H9 (cell line): ENCODE measurements at regions not wholly inside any gene's neighbourhood (a gene's known extent, or its start where the extent isn't known, plus 50 kb on each side); places are given as distances from the start of the nearest gene placed in this dataset.

ENCODE experiments used
- DNase-seq: peaks from one replicate; pipeline ENCODE4 v3.0.0-alpha.2; 2017
- H2AFZ ChIP-seq: one replicate; pipeline ENCODE4 v1.6.1; 2013; ENCODE audit warnings: mild to moderate bottlenecking, low read length, control low read depth, moderate library complexity
- H2AK5ac ChIP-seq: 2 replicates; pipeline ENCODE4 v1.6.1; 2013; ENCODE audit warnings: low read length, control low read depth, mixed read lengths; ENCODE audit not compliant: insufficient read length
- H2BK120ac ChIP-seq: one replicate; pipeline ENCODE4 v1.6.1; 2013; ENCODE audit warnings: low read depth, mild to moderate bottlenecking, low read length, control low read depth, inconsistent platforms; ENCODE audit not compliant: poor library complexity, severe bottlenecking
- H2BK12ac ChIP-seq: 2 replicates; pipeline ENCODE4 v1.6.1; 2013; ENCODE audit warnings: low read length, control low read depth, mixed read lengths, low read depth; ENCODE audit not compliant: insufficient read length
- H2BK15ac ChIP-seq: 2 replicates; pipeline ENCODE4 v1.6.1; 2013; ENCODE audit warnings: low read depth, low read length, control low read depth
- H2BK20ac ChIP-seq: one replicate; pipeline ENCODE4 v1.6.1; 2013; ENCODE audit warnings: low read depth, mild to moderate bottlenecking, low read length, control low read depth, inconsistent platforms; ENCODE audit not compliant: poor library complexity, severe bottlenecking
- H2BK5ac ChIP-seq: 2 replicates; pipeline ENCODE4 v1.6.1; 2013; ENCODE audit warnings: low read length, control low read depth, mixed read lengths; ENCODE audit not compliant: insufficient read length
- H3K14ac ChIP-seq: 2 replicates; pipeline ENCODE4 v1.6.1; 2013; ENCODE audit warnings: low read length, control low read depth; ENCODE audit not compliant: insufficient read depth
- H3K18ac ChIP-seq: 2 replicates; pipeline ENCODE4 v1.6.1; 2013; ENCODE audit warnings: low read depth, mild to moderate bottlenecking, mixed read lengths, low read length, control low read depth; ENCODE audit not compliant: insufficient read length
- H3K23ac ChIP-seq: 2 replicates; pipeline ENCODE4 v1.6.1; 2013; ENCODE audit warnings: low read length, control low read depth, mixed read lengths, low read depth; ENCODE audit not compliant: insufficient read length
- H3K23me2 ChIP-seq: 2 replicates; pipeline ENCODE4 v1.6.1; 2013; ENCODE audit warnings: low read depth, mild to moderate bottlenecking, mixed read lengths, low read length, control low read depth; ENCODE audit not compliant: insufficient read length, poor library complexity, severe bottlenecking
- H3K27ac ChIP-seq: 2 replicates; pipeline ENCODE4 v1.5.1; 2013; ENCODE audit warnings: low read length, control low read depth, mixed read lengths, low read depth; ENCODE audit not compliant: insufficient read length
- H3K27me3 ChIP-seq: 2 replicates; pipeline ENCODE4 v1.6.1; 2013; ENCODE audit warnings: low read length, control low read depth, inconsistent platforms; ENCODE audit not compliant: insufficient read depth
- H3K4ac ChIP-seq: 2 replicates; pipeline ENCODE4 v1.6.1; 2013; ENCODE audit warnings: low read depth, mild to moderate bottlenecking, control low read depth, inconsistent platforms, low read length, moderate library complexity
- H3K4me1 ChIP-seq: 2 replicates; pipeline ENCODE4 v1.6.1; 2013; ENCODE audit warnings: low read length, control low read depth, inconsistent platforms; ENCODE audit not compliant: insufficient read depth
- H3K4me2 ChIP-seq: 2 replicates; pipeline ENCODE4 v1.6.1; 2013; ENCODE audit warnings: low read length, control low read depth, mixed read lengths; ENCODE audit not compliant: insufficient read length, insufficient read depth
- H3K56ac ChIP-seq: 2 replicates; pipeline ENCODE4 v1.6.1; 2013; ENCODE audit warnings: low read depth, mild to moderate bottlenecking, mixed read lengths, low read length, control low read depth; ENCODE audit not compliant: insufficient read length
- H3K79me1 ChIP-seq: 2 replicates; pipeline ENCODE4 v1.6.1; 2013; ENCODE audit warnings: low read depth, mild to moderate bottlenecking, moderate library complexity, low read length, control low read depth, inconsistent platforms; ENCODE audit not compliant: insufficient read depth, poor library complexity, severe bottlenecking
- H3K79me2 ChIP-seq: 2 replicates; pipeline ENCODE4 v1.6.1; 2013; ENCODE audit warnings: low read length, control low read depth, inconsistent platforms; ENCODE audit not compliant: insufficient read depth
- H3K9ac ChIP-seq: 2 replicates; pipeline ENCODE4 v1.6.1; 2013; ENCODE audit warnings: low read length, control low read depth, mixed read lengths; ENCODE audit not compliant: insufficient read length; ENCODE audit errors: extremely low read depth
- H3K9me3 ChIP-seq: one replicate; pipeline ENCODE4 v1.6.1; 2013; ENCODE audit warnings: low read depth, low read length, inconsistent platforms; ENCODE audit not compliant: control insufficient read depth
- H3T11ph ChIP-seq: one replicate; pipeline ENCODE4 v1.6.1; 2013; ENCODE audit warnings: mild to moderate bottlenecking, low read length, control low read depth, inconsistent platforms
- H4K20me1 ChIP-seq: one replicate; pipeline ENCODE4 v1.6.1; 2013; ENCODE audit not compliant: control insufficient read depth, insufficient read length, insufficient read depth
- H4K5ac ChIP-seq: 2 replicates; pipeline ENCODE4 v1.6.1; 2013; ENCODE audit warnings: low read depth, mild to moderate bottlenecking, mixed read lengths, low read length, control low read depth; ENCODE audit not compliant: insufficient read length
- H4K8ac ChIP-seq: replicated peaks from 2 replicates; pipeline ENCODE4 v1.6.1; 2013; ENCODE audit warnings: low read length, control low read depth, mixed read lengths, low read depth; ENCODE audit not compliant: insufficient read length
- H4K91ac ChIP-seq: 2 replicates; pipeline ENCODE4 v1.6.1; 2013; ENCODE audit warnings: low read depth, mild to moderate bottlenecking, moderate library complexity, mixed read lengths, low read length, control low read depth; ENCODE audit not compliant: insufficient read length
- H3K27ac Mint-ChIP-seq, 3 experiments: 2 replicates in 2 of 3; 3 replicates in 1 of 3; pipeline ENCODE4 v1.8.0; 2020 to 2021; ENCODE audit warnings: mixed read lengths in 3 of 3, mild to moderate bottlenecking in 1 of 3, moderate library complexity in 1 of 3
- H3K27me3 Mint-ChIP-seq: 2 replicates; pipeline ENCODE4 v1.8.0; 2021; ENCODE audit warnings: low read depth, mild to moderate bottlenecking, moderate library complexity, mixed read lengths
- H3K36me3 Mint-ChIP-seq, 3 experiments: 2 replicates in 2 of 3; 3 replicates in 1 of 3; pipeline ENCODE4 v1.8.0; 2020 to 2021; ENCODE audit warnings: low read depth in 3 of 3, mixed read lengths in 3 of 3; ENCODE audit not compliant: insufficient read depth in 1 of 3
- H3K4me1 Mint-ChIP-seq, 2 experiments: 2 replicates each; pipeline ENCODE4 v1.8.0; 2020; ENCODE audit warnings: mixed read lengths in 2 of 2
- H3K4me3 Mint-ChIP-seq, 2 experiments: 2 replicates in 1 of 2; 3 replicates in 1 of 2; pipeline ENCODE4 v1.8.0; 2020 to 2021; ENCODE audit warnings: mild to moderate bottlenecking in 2 of 2, mixed read lengths in 2 of 2, moderate library complexity in 1 of 2
- H3K9me3 Mint-ChIP-seq, 2 experiments: 2 replicates in 1 of 2; 3 replicates in 1 of 2; pipeline ENCODE4 v1.8.0; 2020; ENCODE audit warnings: mild to moderate bottlenecking in 2 of 2, mixed read lengths in 2 of 2, moderate library complexity in 1 of 2
- CTCF ChIP-seq: fragments of 200-600 bp; sonication (generic); conservative IDR thresholded peaks from 3 replicates; pipeline ENCODE4 v1.8.0; 2021; ENCODE audit warnings: antibody characterized with exemption, mild to moderate bottlenecking
- WGBS: extraction: QIAGEN DNeasy Blood & Tissue Kit; methylation state at CpG from one replicate; pipeline ENCODE4 v1.1.7; 2013; ENCODE audit warnings: missing lambda C conversion rate, low lambda C conversion rate, mixed read lengths; ENCODE audit not compliant: insufficient read length; ENCODE audit errors: extremely low coverage; 5-methylcytosine and 5-hydroxymethylcytosine counted together

- Mint-ChIP-seq H3K27ac (no peak overlapping the region), H3K27me3 (no peaks in the 10 kb centered on the region; the same call in 1 of the 2 replicates), H3K9me3 (peaks cover 0 to 3% of the 10 kb centered on the region in 2 experiments; a peak in 1 of 5 replicates), H3K4me3 (no peak overlapping the region), H3K36me3 (no peaks in the 10 kb centered on the region; a peak in 2 of 7 replicates), H3K4me1 (no peaks in the 10 kb centered on the region)
- Histone ChIP-seq H2BK20ac (no peak overlapping the region), H3K9ac (no peak overlapping the region), H3K4ac (no peak overlapping the region), H2BK12ac (no peak overlapping the region), H3K23ac (no peak overlapping the region), H4K91ac (no peak overlapping the region), H2BK15ac (no peak overlapping the region), H3K4me2 (no peak overlapping the region), H3K9me3 (no peaks in the 10 kb centered on the region), H3K23me2 (no peaks in the 10 kb centered on the region), H2AK5ac (no peak overlapping the region), H3K18ac (no peak overlapping the region), H2AFZ (no peak overlapping the region), H3K79me1 (no peaks in the 10 kb centered on the region), H3K79me2 (no peaks in the 10 kb centered on the region), H3K27ac (no peak overlapping the region), H4K20me1 (no peaks in the 10 kb centered on the region), H3K27me3 (no peaks in the 10 kb centered on the region), H4K8ac (no peak overlapping the region), H4K5ac (no peak overlapping the region), H3K4me1 (no peaks in the 10 kb centered on the region), H3T11ph (no peak overlapping the region), H2BK5ac (no peak overlapping the region), H3K56ac (no peak overlapping the region), H2BK120ac (no peak overlapping the region), H3K14ac (no peak overlapping the region)
- DNase-seq = no peak
- TF ChIP-seq CTCF = no peak
- WGBS = no CpG with 5 or more reads among the region's 1 CpG
Observed at GRCh38 chr16:59410451-59410850, 676.3 kb upstream of the GOT2 start.
